Mucosa of gallbladder (tissue), 1 donor: ENCODE measurements at regions not wholly inside any gene's neighbourhood (a gene's known extent, or its start where the extent isn't known, plus 50 kb on each side); places are given as distances from the start of the nearest gene placed in this dataset.
"Not testable (repeated sequence)": the region's sequence is repeated elsewhere in the genome, so short reads cannot be mapped to it uniquely, and the experiment has no call there.

Experiments used
- DNase-seq: peaks from one replicate; pipeline ENCODE4 v3.0.0-alpha.2; 2020; ENCODE audit warnings: low spot score
- donor health status: DM: no; HTN: no; CAD: no.

- not testable (repeated sequence) for DNase-seq
These were observed 526.9 kb downstream of the TTLL7 start for GRCh38 chr1:83472066-83472465.

GRCh38 chr1:83471272-83471671 is 527.7 kb downstream of the TTLL7 start:
- not testable (repeated sequence) for DNase-seq

DNA sequence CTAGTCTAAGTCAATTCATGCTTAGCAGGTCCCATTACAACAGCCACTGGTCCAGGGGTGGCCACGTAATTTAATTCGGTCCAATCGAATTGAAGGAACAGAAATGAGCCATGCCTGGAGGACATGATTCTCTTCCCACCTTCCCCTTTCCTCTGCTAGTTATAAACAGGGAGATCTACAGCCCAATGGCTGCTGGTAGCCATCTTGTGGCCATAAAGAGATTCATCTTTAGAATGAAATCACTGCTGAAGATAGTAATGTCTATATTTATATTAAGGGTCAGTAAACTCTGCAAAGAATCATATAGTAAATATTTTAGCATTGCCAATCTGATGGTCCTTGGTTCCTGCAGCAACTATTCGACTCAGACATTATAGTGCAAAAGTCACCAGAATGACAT is 530.6 kb downstream of the TTLL7 start:
- DNase-seq: not testable (repeated sequence)

DNA sequence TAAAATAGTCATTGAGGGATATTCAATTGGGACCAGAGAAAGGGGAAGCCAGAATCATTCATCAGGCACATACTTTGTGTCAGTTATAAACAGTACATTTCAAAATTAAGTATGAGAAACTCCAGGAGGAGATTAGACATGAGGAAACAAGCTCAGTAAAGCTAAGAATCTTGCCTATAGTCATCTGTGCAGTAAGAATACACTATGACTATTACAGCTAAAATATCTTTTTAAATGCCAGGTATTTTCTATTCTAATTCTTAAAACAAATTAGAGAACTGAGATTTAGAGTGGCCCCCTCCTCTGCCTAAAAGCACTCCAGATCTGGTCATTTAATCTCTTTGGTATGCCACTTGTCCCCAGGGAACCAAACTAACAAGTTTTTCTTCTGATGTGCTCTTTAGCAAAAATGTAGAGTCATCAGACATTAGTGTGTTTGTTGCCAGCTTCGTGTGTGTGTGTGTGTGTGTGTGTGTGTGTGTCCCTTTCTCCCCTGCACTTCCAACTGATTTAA is 541.1 kb downstream of the TTLL7 start:
- DNase-seq: not testable (repeated sequence)

DNA sequence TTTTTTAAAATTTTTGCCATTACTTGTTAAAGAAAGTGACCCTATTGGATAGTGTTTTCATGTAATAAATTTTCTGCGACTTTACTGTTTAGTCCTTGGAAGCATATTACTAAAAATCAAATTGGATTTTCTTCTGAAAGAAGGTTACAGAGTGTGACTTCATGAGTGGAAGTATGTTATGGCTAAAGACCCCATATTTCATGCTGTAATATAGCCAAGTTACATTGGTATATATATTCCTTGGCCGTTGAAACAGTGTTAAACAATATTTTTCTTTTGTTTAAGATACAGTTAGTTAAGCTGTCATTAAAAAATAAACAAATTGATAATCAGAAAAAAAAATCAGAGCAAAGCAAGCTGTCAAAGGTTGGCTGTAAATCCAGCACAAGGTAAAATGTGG is 541.7 kb downstream of the TTLL7 start:
- DNase-seq: not testable (repeated sequence)

DNA sequence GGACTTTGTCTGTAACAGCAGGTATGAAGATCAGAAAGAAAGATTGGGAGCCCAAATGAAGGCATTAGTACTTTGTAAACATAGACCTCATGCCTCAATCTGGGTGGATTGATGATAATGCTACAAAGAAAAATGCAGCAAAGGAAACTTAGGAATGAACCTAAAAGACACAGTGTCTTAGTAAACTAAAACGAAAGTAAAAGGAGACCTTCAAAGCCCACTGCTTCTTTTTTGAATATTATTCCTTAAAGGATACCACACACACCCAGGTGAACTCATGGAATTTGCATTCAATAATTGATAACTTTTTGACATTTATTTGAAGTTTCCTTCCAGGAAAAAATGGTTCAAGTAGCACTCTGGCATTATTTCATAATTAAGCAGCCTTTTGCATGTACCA is 543.2 kb downstream of the TTLL7 start:
- DNase-seq: not testable (repeated sequence)

DNA sequence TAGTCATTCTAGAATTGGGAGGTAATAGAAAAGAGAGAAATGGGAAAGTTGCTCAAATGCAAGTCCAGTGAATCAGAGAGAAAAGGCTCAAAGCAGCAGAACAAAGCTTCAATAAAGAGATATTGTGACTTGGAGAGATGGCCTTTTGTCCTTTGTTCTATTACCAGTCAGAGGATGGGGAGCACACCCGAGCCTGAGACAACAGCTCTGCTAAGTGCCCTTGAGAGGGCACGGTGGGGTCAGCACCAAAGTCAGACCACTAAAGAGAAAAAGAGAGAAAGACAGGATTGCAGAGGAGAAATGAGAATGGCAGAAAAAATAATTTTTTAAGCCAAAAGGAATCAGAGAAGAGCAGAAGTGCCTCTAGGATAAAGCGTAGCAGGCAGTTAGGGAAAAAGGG is 553.1 kb downstream of the TTLL7 start:
- DNase-seq: not testable (repeated sequence)

GRCh38 chr1:83442412-83442811 is 556.5 kb downstream of the TTLL7 start:
- DNase-seq: not testable (repeated sequence)

GRCh38 chr1:83440586-83440985 is 558.3 kb downstream of the TTLL7 start:
- not testable (repeated sequence) for DNase-seq

DNA sequence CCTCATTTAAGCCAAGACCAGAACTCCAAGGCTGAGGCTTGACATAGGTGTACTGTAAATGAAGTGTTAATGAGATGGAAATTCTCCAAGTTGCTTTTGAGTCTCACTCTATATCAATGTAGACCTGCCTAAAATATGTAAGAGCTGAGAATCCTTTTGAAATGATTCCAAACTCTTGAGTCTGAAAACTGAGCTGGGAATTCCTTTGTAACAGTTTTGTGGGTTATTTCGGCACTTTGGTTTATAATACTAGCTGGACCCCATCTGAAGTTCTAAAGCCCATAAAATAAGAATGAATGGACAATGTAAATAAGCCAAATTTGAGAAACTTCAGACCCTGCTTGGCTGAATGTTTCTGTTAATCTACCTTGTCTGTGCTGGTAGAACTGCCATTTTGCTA is 558.9 kb downstream of the TTLL7 start:
- not testable (repeated sequence) for DNase-seq

GRCh38 chr1:83438316-83438715 is 560.6 kb downstream of the TTLL7 start:
- not testable (repeated sequence) for DNase-seq

DNA sequence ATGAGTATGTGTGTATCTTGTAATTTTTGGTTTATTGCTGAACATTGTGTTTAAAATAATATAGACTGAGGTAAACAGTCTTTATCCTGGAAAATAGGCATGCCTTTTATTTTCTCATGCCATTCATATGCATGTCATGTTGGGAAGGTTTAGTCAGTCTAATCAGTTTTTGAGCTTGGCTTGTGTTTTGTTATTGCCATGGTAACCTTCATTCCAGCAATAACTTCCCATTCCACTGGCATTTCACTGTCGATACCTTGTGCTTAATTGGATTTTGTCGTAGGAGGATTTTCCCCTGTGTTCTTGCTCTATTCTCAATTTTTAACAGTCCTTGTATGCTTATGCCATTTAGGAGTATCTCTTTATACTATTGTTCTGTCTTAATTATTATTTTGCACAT is 563.6 kb downstream of the TTLL7 start:
- not testable (repeated sequence) for DNase-seq

GRCh38 chr1:83427566-83427965 is 571.4 kb downstream of the TTLL7 start:
- not testable (repeated sequence) for DNase-seq

GRCh38 chr1:83423382-83423781 is 575.5 kb downstream of the TTLL7 start:
- DNase-seq: not testable (repeated sequence)

DNA sequence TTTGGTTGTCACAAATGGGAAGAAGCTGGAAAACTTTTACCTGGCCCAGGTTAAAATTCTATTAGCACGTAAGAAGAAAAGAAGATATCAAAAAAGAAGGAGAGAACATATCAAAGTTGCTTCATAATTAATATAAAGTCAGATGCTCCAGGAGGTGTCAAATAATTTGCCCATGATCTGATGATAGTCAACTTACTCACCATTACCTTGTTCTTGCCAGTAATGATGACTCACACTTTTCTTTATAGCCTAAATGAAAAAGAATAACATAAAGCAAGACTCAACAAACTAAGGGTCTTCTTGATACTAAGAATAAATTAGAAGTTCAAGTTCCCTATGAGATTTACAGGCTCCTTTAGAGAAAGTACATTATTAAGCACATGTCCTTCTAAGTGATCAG is 580.4 kb downstream of the TTLL7 start:
- no peak for DNase-seq

GRCh38 chr1:83413839-83414107 is 585.2 kb downstream of the TTLL7 start:
- not testable (repeated sequence) for DNase-seq

DNA sequence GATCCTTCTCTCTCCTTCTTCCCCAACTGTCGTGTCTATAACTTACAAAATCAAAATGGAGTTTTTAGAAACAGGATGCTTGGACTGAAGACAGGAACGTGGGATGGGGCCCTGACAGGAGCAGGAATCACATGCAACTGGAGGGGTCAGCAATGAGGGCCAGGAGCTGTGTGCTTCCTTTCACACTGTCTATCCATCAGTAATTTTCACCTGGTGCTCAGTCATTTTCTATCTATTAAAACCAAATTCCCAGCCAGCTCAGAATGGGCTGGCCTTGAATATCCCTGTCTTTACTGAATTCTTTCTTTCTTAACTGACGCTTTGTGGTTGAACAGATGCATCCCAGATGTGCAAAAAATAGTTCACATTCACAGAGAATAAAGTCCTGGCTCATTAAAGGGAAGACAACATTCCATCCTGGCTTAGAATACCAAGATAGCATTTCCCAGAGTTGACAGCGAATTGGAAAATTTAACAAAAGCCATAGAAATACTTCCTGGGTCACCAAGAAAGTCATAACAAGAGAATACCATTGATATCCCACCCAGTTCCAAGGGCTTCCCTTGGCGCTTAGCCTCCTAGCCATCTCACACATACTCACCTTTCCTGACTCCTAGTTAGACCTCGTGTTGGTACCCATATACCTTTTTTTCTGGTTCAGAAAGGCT is 588.1 kb downstream of the TTLL7 start:
- DNase-seq: not testable (repeated sequence)

GRCh38 chr1:83406693-83407371 is 592.1 kb downstream of the TTLL7 start:
- not testable (repeated sequence) for DNase-seq

GRCh38 chr1:83405789-83406188 is 593.1 kb downstream of the TTLL7 start:
- not testable (repeated sequence) for DNase-seq

DNA sequence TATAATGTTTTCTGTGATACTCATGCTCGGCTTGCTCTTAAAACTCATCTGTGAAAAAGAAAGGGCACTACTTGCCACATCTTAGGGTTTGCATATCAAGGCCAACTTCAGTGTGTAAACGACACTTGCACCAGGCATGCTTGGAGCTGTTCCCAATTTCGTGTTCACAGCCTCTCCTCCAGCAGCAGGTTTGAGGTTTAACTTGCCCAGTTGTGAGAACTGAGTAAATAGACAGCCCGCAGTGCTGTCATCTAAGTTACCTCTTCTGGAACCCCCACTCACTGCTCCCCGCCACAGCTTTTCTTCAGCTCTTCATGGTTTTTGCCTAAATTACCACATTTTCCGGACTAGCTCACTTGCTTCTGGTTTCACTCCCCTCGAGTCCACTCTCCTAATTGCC is 595.4 kb downstream of the TTLL7 start:
- DNase-seq: not testable (repeated sequence)

- not testable (repeated sequence) for DNase-seq
These were observed 597.8 kb downstream of the TTLL7 start for GRCh38 chr1:83401146-83401545.

- not testable (repeated sequence) for DNase-seq
These were observed 598.8 kb downstream of the TTLL7 start for GRCh38 chr1:83400173-83400572.

GRCh38 chr1:83398125-83398524 is 600.8 kb downstream of the TTLL7 start:
- DNase-seq: not testable (repeated sequence)
